ENCODE measurements at regions not wholly inside any gene's neighbourhood (a gene's known extent, or its start where the extent isn't known, plus 50 kb on each side); places are given as distances from the start of the nearest gene placed in this dataset.

- intact Hi-C loops (cut with micrococcal nuclease; ENCODE audit: unreplicated experiment) = no loop called here
- BruUV-seq (replicated peaks) = no TSS peak
- no peak for TF ChIP-seq EZH2 (IDR thresholded peaks at IDR 0.05; ENCODE audit: borderline replicate concordance, low read depth, low read length, poor library complexity, severe bottlenecking)
- TF ChIP-seq CTCF (conservative IDR thresholded peaks at IDR 0.05; ENCODE audit: low read depth, low read length) = no peak
- Histone ChIP-seq H3K4me1 (ENCODE audit: insufficient read depth, low read length, poor library complexity, severe bottlenecking) (peaks cover 18% of the 10 kb centered on the region), H3K27me3 (replicated peaks; ENCODE audit: insufficient read depth, low read depth, low read length, poor library complexity) (no peaks in the 10 kb centered on the region), H3K36me3 (ENCODE audit: insufficient read depth, low read length, poor library complexity, severe bottlenecking) (no peaks in the 10 kb centered on the region), H3K4me3 (ENCODE audit: low read depth, low read length, poor library complexity, severe bottlenecking) (no peak overlapping the region), H3K27ac (ENCODE audit: low read depth, low read length, poor library complexity, severe bottlenecking) (no peak overlapping the region), H3K9me3 (ENCODE audit: low read depth, low read length, poor library complexity, severe bottlenecking) (no peaks in the 10 kb centered on the region)
- DNase-seq (ENCODE audit: low spot score) = no peak
- ChIA-PET POLR2A (ENCODE audit: low non-redundant PET) (no interaction called here), CTCF (no interaction called here)
Measured at GRCh38 chr5:40221796-40222195, 457.9 kb upstream of the PTGER4 start.

- no peak overlapping the region for H3K27ac ChIP-seq (ENCODE audit: low read depth, low read length, poor library complexity, severe bottlenecking)
- POLR2A ChIA-PET (ENCODE audit: low non-redundant PET) = no interaction called here
Measured at GRCh38 chr5:40221255-40221654, 458.5 kb upstream of the PTGER4 start.

GRCh38 chr5:40220260-40220659 lies 459.5 kb upstream of the PTGER4 start:
- no peak for DNase-seq (ENCODE audit: low spot score)
- no peak for TF ChIP-seq CTCF (conservative IDR thresholded peaks at IDR 0.05; ENCODE audit: low read depth, low read length)
- no peak for TF ChIP-seq EZH2 (IDR thresholded peaks at IDR 0.05; ENCODE audit: borderline replicate concordance, low read depth, low read length, poor library complexity, severe bottlenecking)
- Histone ChIP-seq H3K4me3 (ENCODE audit: low read depth, low read length, poor library complexity, severe bottlenecking) (no peak overlapping the region), H3K9me3 (ENCODE audit: low read depth, low read length, poor library complexity, severe bottlenecking) (no peaks in the 10 kb centered on the region), H3K27me3 (replicated peaks; ENCODE audit: insufficient read depth, low read depth, low read length, poor library complexity) (no peaks in the 10 kb centered on the region), H3K4me1 (ENCODE audit: insufficient read depth, low read length, poor library complexity, severe bottlenecking) (peaks cover 18% of the 10 kb centered on the region), H3K36me3 (ENCODE audit: insufficient read depth, low read length, poor library complexity, severe bottlenecking) (no peaks in the 10 kb centered on the region), H3K27ac (ENCODE audit: low read depth, low read length, poor library complexity, severe bottlenecking) (no peak overlapping the region)
- intact Hi-C loops (cut with micrococcal nuclease; ENCODE audit: unreplicated experiment) = no loop called here
- ChIA-PET CTCF (no interaction called here), POLR2A (ENCODE audit: low non-redundant PET) (no interaction called here)
- no TSS peak for BruUV-seq (replicated peaks)

More at GRCh38 chr5:40221255-40221654, 458.5 kb upstream of the PTGER4 start:
- Histone ChIP-seq H3K9me3 (ENCODE audit: low read depth, low read length, poor library complexity, severe bottlenecking) (no peaks in the 10 kb centered on the region), H3K27me3 (replicated peaks; ENCODE audit: insufficient read depth, low read depth, low read length, poor library complexity) (no peaks in the 10 kb centered on the region), H3K4me1 (ENCODE audit: insufficient read depth, low read length, poor library complexity, severe bottlenecking) (peaks cover 18% of the 10 kb centered on the region), H3K4me3 (ENCODE audit: low read depth, low read length, poor library complexity, severe bottlenecking) (no peak overlapping the region), H3K36me3 (ENCODE audit: insufficient read depth, low read length, poor library complexity, severe bottlenecking) (no peaks in the 10 kb centered on the region)
- CTCF ChIA-PET = no interaction called here
- no TSS peak for BruUV-seq (replicated peaks)
- DNase-seq (ENCODE audit: low spot score) = no peak
- TF ChIP-seq EZH2 (IDR thresholded peaks at IDR 0.05; ENCODE audit: borderline replicate concordance, low read depth, low read length, poor library complexity, severe bottlenecking) = no peak
- no peak for TF ChIP-seq CTCF (conservative IDR thresholded peaks at IDR 0.05; ENCODE audit: low read depth, low read length)
- intact Hi-C loops (cut with micrococcal nuclease; ENCODE audit: unreplicated experiment) = no loop called here

Measured in A673 (cell line).